ENCODE measurements at regions not wholly inside any gene's neighbourhood (a gene's known extent, or its start where the extent isn't known, plus 50 kb on each side); places are given as distances from the start of the nearest gene placed in this dataset.

DNA sequence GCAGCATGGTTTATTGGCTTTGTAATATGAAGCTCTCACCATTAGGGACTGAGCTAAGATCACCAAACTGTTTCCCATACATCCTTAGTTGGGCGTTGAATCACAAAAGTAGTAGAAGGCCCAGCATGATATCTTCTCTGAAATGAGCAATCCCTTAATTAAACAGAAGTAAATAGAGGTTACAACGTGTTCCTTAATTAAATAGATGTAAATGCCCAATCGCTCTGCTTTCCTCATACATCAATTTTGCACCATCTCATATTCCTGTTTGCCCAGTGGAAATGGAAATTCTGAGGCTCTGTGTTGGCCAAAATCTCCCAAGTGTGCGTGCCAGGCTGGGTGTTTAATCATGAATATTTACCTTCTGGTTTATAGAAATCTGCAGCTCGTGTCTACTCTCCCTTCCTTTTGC, 107.4 kb upstream of the FOXB1 start:
- no peak overlapping the region for H3K4me3 ChIP-seq (replicated peaks in 1 of 3; ENCODE audit: low read depth in 2 of 3, low read length in 3 of 3)
- no peaks in the 10 kb centered on the region for H3K4me1 Mint-ChIP-seq
- H3K4me1 ChIP-seq (ENCODE audit: control insufficient read depth in 1 of 2, insufficient read depth in 2 of 2, low read length in 2 of 2), result no peaks in the 10 kb centered on the region
- no peak overlapping the region for H3K27ac Mint-ChIP-seq
- H2AFZ ChIP-seq (ENCODE audit: insufficient read depth, low read depth, low read length, poor library complexity, severe bottlenecking), result no peak overlapping the region
- H3K27me3 Mint-ChIP-seq (ENCODE audit: low read depth in 3 of 3), result peaks cover 0 to 6% (median 1%) of the 10 kb centered on the region in 3 donors
- TF ChIP-seq, protein P1, sequence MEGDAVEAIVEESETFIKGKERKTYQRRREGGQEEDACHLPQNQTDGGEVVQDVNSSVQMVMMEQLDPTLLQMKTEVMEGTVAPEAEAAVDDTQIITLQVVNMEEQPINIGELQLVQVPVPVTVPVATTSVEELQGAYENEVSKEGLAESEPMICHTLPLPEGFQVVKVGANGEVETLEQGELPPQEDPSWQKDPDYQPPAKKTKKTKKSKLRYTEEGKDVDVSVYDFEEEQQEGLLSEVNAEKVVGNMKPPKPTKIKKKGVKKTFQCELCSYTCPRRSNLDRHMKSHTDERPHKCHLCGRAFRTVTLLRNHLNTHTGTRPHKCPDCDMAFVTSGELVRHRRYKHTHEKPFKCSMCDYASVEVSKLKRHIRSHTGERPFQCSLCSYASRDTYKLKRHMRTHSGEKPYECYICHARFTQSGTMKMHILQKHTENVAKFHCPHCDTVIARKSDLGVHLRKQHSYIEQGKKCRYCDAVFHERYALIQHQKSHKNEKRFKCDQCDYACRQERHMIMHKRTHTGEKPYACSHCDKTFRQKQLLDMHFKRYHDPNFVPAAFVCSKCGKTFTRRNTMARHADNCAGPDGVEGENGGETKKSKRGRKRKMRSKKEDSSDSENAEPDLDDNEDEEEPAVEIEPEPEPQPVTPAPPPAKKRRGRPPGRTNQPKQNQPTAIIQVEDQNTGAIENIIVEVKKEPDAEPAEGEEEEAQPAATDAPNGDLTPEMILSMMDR (IDR thresholded peaks at IDR 0.05), result no peak
- H3K9me3 Mint-ChIP-seq, result peaks cover 0 to 2% (median 0%) of the 10 kb centered on the region in 7 donors
- no peaks in the 10 kb centered on the region for H3K36me3 ChIP-seq (replicated peaks in 1 of 2; ENCODE audit: control insufficient read depth in 1 of 2, insufficient read depth in 2 of 2, low read length in 2 of 2)
- no peaks in the 10 kb centered on the region for H3K79me2 ChIP-seq (ENCODE audit: insufficient read depth, low read length)
- H3K4me2 ChIP-seq (replicated peaks; ENCODE audit: extremely low read depth, low read length, poor library complexity, severe bottlenecking), result no peak overlapping the region
- 86% methylated on average over 1 of the region's 5 CpGs for WGBS (ENCODE audit: insufficient coverage)
- no peak for DNase-seq
- H3K9me3 ChIP-seq (replicated peaks in 1 of 2; ENCODE audit: control insufficient read depth in 1 of 2, insufficient read depth in 1 of 2, low read length in 2 of 2), result no peaks in the 10 kb centered on the region
- H3K36me3 Mint-ChIP-seq, result no peaks in the 10 kb centered on the region
- intact Hi-C loops (cut with micrococcal nuclease), result no loop called here
- no peak overlapping the region for H3K27ac ChIP-seq (ENCODE audit: low read depth in 1 of 2, low read length in 2 of 2)
- H3K4me3 Mint-ChIP-seq, result no peak overlapping the region
- H3K27me3 ChIP-seq (ENCODE audit: control insufficient read depth in 2 of 2, insufficient read depth in 2 of 2, low read length in 2 of 2), result no peaks in the 10 kb centered on the region
- H3K9ac ChIP-seq (ENCODE audit: insufficient read depth, low read length, poor library complexity, severe bottlenecking), result no peak overlapping the region
- H4K20me1 ChIP-seq (ENCODE audit: insufficient read depth, low read length), result no peaks in the 10 kb centered on the region

DNA sequence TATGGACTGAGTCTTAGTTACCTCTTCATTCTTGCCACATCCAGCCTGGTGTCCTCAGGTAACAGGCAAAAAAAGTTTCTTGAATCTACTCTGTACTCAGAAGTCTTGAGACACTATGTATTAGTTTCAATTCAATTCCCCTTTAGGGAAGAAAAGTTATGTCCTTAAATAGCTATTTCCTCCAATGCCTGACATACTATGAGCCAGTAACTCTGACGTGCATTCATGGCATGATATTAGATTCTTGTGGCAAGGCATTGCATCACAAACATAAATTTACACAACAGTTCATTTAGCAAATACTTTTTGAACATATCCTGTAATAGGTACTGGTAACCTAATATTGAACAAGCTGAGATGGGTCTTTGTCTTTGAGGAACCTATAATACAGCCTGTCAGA, 109.3 kb upstream of the FOXB1 start:
- H2AFZ ChIP-seq (ENCODE audit: insufficient read depth, low read depth, low read length, poor library complexity, severe bottlenecking), result no peak overlapping the region
- no peak for DNase-seq
- no CpG with 5 or more reads among the region's 1 CpG for WGBS (ENCODE audit: insufficient coverage)
- intact Hi-C loops (cut with micrococcal nuclease), result no loop called here
- no peak overlapping the region for H3K4me2 ChIP-seq (replicated peaks; ENCODE audit: extremely low read depth, low read length, poor library complexity, severe bottlenecking)
- no peak overlapping the region for H3K27ac ChIP-seq (ENCODE audit: low read depth in 1 of 2, low read length in 2 of 2)
- H3K27me3 Mint-ChIP-seq (ENCODE audit: low read depth in 3 of 3), result peaks cover 0 to 6% (median 5%) of the 10 kb centered on the region in 3 donors
- no peak overlapping the region for H3K4me3 Mint-ChIP-seq
- H3K9me3 Mint-ChIP-seq, result peaks cover 0 to 2% (median 0%) of the 10 kb centered on the region in 7 donors
- no peaks in the 10 kb centered on the region for H4K20me1 ChIP-seq (ENCODE audit: insufficient read depth, low read length)
- H3K4me3 ChIP-seq (replicated peaks in 1 of 3; ENCODE audit: low read depth in 2 of 3, low read length in 3 of 3), result no peak overlapping the region
- no peak overlapping the region for H3K9ac ChIP-seq (ENCODE audit: insufficient read depth, low read length, poor library complexity, severe bottlenecking)
- H3K27me3 ChIP-seq (ENCODE audit: control insufficient read depth in 2 of 2, insufficient read depth in 2 of 2, low read length in 2 of 2), result no peaks in the 10 kb centered on the region
- no peaks in the 10 kb centered on the region for H3K4me1 ChIP-seq (ENCODE audit: control insufficient read depth in 1 of 2, insufficient read depth in 2 of 2, low read length in 2 of 2)
- no peak overlapping the region for H3K27ac Mint-ChIP-seq
- no peaks in the 10 kb centered on the region for H3K4me1 Mint-ChIP-seq
- TF ChIP-seq, protein P1 (IDR thresholded peaks at IDR 0.05), result no peak
- no peaks in the 10 kb centered on the region for H3K36me3 Mint-ChIP-seq
- no peaks in the 10 kb centered on the region for H3K9me3 ChIP-seq (replicated peaks in 1 of 2; ENCODE audit: control insufficient read depth in 1 of 2, insufficient read depth in 1 of 2, low read length in 2 of 2)
- H3K36me3 ChIP-seq (replicated peaks in 1 of 2; ENCODE audit: control insufficient read depth in 1 of 2, insufficient read depth in 2 of 2, low read length in 2 of 2), result no peaks in the 10 kb centered on the region
- no peaks in the 10 kb centered on the region for H3K79me2 ChIP-seq (ENCODE audit: insufficient read depth, low read length)
